ENCODE measurements at regions not wholly inside any gene's neighbourhood (a gene's known extent, or its start where the extent isn't known, plus 50 kb on each side); places are given as distances from the start of the nearest gene placed in this dataset.

- ATAC-seq (no peak), DNase-seq (no peak)
- no peak for TF ChIP-seq CTCF (IDR thresholded peaks at IDR 0.05)
- Mint-ChIP-seq H3K36me3 (no peaks in the 10 kb centered on the region), H3K27ac (no peak overlapping the region), H3K9me3 (peaks cover 3% of the 10 kb centered on the region in 2 donors), H3K4me1 (no peaks in the 10 kb centered on the region), H3K4me3 (no peak overlapping the region), H3K27me3 (ENCODE audit: low read depth in 2 of 2) (peaks cover 3 to 7% of the 10 kb centered on the region in 2 donors)
- H3K9me3 ChIP-seq (ENCODE audit: control insufficient read depth, insufficient read depth, low read length) = no peaks in the 10 kb centered on the region
- no peaks in the 10 kb centered on the region for H3K4me1 ChIP-seq (ENCODE audit: control insufficient read depth, insufficient read depth, low read length)
- H3K27ac ChIP-seq (ENCODE audit: low read length) = no peak overlapping the region
- H3K36me3 ChIP-seq (ENCODE audit: control insufficient read depth, insufficient read depth, low read length) = no peaks in the 10 kb centered on the region
- no peak overlapping the region for H3K4me3 ChIP-seq (ENCODE audit: low read length)
- intact Hi-C loops (cut with micrococcal nuclease) = no loop called here
- no peaks in the 10 kb centered on the region for H3K27me3 ChIP-seq (ENCODE audit: control insufficient read depth, insufficient read depth, low read length)
These were observed 112.3 kb upstream of the ZNF521 start for GRCh38 chr18:25464227-25464626.

- ATAC-seq = no peak
- Histone ChIP-seq H3K4me1 (ENCODE audit: control insufficient read depth, insufficient read depth, low read length) (no peaks in the 10 kb centered on the region), H3K27me3 (ENCODE audit: control insufficient read depth, insufficient read depth, low read length) (no peaks in the 10 kb centered on the region), H3K27ac (ENCODE audit: low read length) (no peak overlapping the region), H3K9me3 (ENCODE audit: control insufficient read depth, insufficient read depth, low read length) (no peaks in the 10 kb centered on the region), H3K36me3 (ENCODE audit: control insufficient read depth, insufficient read depth, low read length) (no peaks in the 10 kb centered on the region), H3K4me3 (ENCODE audit: low read length) (no peak overlapping the region)
- Mint-ChIP-seq H3K36me3 (no peaks in the 10 kb centered on the region), H3K27me3 (ENCODE audit: low read depth in 2 of 2) (peaks cover 5 to 7% of the 10 kb centered on the region in 2 donors), H3K27ac (no peak overlapping the region), H3K4me3 (no peak overlapping the region), H3K9me3 (peaks cover 3% of the 10 kb centered on the region in 2 donors), H3K4me1 (no peaks in the 10 kb centered on the region)
- DNase-seq = no peak
- 96% methylated on average over 2 of the region's 4 CpGs for WGBS (ENCODE audit: insufficient coverage)
- intact Hi-C loops (cut with micrococcal nuclease) = no loop called here
- TF ChIP-seq CTCF (IDR thresholded peaks at IDR 0.05) = no peak
These were observed 111.8 kb upstream of the ZNF521 start for GRCh38 chr18:25463726-25464125.

GRCh38 chr18:25459814-25460213 lies 107.8 kb upstream of the ZNF521 start:
- H3K27me3 ChIP-seq (ENCODE audit: control insufficient read depth, insufficient read depth, low read length) = no peaks in the 10 kb centered on the region

More at GRCh38 chr18:25459814-25460213, 107.8 kb upstream of the ZNF521 start:
- no peaks in the 10 kb centered on the region for H3K36me3 ChIP-seq (ENCODE audit: control insufficient read depth, insufficient read depth, low read length)
- no peak for TF ChIP-seq CTCF (IDR thresholded peaks at IDR 0.05)
- Mint-ChIP-seq H3K4me1 (no peaks in the 10 kb centered on the region), H3K27ac (no peak overlapping the region), H3K27me3 (ENCODE audit: low read depth in 2 of 2) (peaks cover 6 to 27% of the 10 kb centered on the region in 2 donors), H3K36me3 (no peaks in the 10 kb centered on the region), H3K4me3 (no peak overlapping the region), H3K9me3 (peaks cover 3% of the 10 kb centered on the region in 2 donors)
- no peaks in the 10 kb centered on the region for H3K9me3 ChIP-seq (ENCODE audit: control insufficient read depth, insufficient read depth, low read length)
- DNase-seq (no peak), ATAC-seq (no peak)
- intact Hi-C loops (cut with micrococcal nuclease) = no loop called here
- H3K4me3 ChIP-seq (ENCODE audit: low read length) = no peak overlapping the region
- WGBS (ENCODE audit: insufficient coverage) = 67% methylated on average over 1 of the region's 1 CpG
- no peak overlapping the region for H3K27ac ChIP-seq (ENCODE audit: low read length)
- H3K4me1 ChIP-seq (ENCODE audit: control insufficient read depth, insufficient read depth, low read length) = no peaks in the 10 kb centered on the region

All from natural killer cell (primary cell).